Smooth muscle cell (in vitro differentiated cells): ENCODE measurements at regions not wholly inside any gene's neighbourhood (a gene's known extent, or its start where the extent isn't known, plus 50 kb on each side); places are given as distances from the start of the nearest gene placed in this dataset.

Source experiments
- DNase-seq: peaks from one replicate; lab custom pipeline; 2025; ENCODE audit not compliant: unreplicated experiment; lab: John Stamatoyannopoulos, UW
- H2AFZ ChIP-seq: fragments of 200-600 bp; sonication (generic); 2 replicates; pipeline ENCODE4 v1.6.0; 2016; ENCODE audit warnings: antibody characterized with exemption, low read depth, mild to moderate bottlenecking
- H3F3A ChIP-seq: fragments of 200-600 bp; sonication (generic); 2 replicates; pipeline ENCODE4 v1.6.0; 2017; ENCODE audit warnings: antibody characterized with exemption, low read depth
- H3K27ac ChIP-seq: fragments of 200-600 bp; sonication (generic); 2 replicates; pipeline ENCODE4 v1.5.1; 2016; ENCODE audit warnings: low read depth, mild to moderate bottlenecking
- H3K27me3 ChIP-seq: fragments of 200-600 bp; sonication (generic); 2 replicates; pipeline ENCODE4 v1.6.1; 2016; ENCODE audit warnings: low read depth, mild to moderate bottlenecking
- H3K36me3 ChIP-seq: fragments of 200-600 bp; sonication (generic); 2 replicates; pipeline ENCODE4 v1.5.1; 2016; ENCODE audit warnings: low read depth
- H3K4me1 ChIP-seq: fragments of 200-600 bp; sonication (generic); 2 replicates; pipeline ENCODE4 v1.5.1; 2016; ENCODE audit warnings: low read depth
- H3K4me2 ChIP-seq: fragments of 200-600 bp; sonication (generic); 2 replicates; pipeline ENCODE4 v1.6.0; 2016; ENCODE audit warnings: mild to moderate bottlenecking
- H3K4me3 ChIP-seq: fragments of 200-600 bp; sonication (generic); 2 replicates; pipeline ENCODE4 v1.5.1; 2016; ENCODE audit warnings: mild to moderate bottlenecking
- H3K79me2 ChIP-seq: fragments of 200-600 bp; sonication (generic); 2 replicates; pipeline ENCODE4 v1.6.0; 2016; ENCODE audit warnings: low read depth, mild to moderate bottlenecking
- H3K9ac ChIP-seq: fragments of 200-600 bp; sonication (generic); 2 replicates; pipeline ENCODE4 v1.6.0; 2016; ENCODE audit warnings: low read depth
- H3K9me3 ChIP-seq: fragments of 200-600 bp; sonication (generic); replicated peaks from 2 replicates; pipeline ENCODE4 v1.5.1; 2016; ENCODE audit warnings: low read depth
- H4K20me1 ChIP-seq: fragments of 200-600 bp; sonication (generic); 2 replicates; pipeline ENCODE4 v1.6.0; 2016; ENCODE audit warnings: low read depth
- CTCF ChIP-seq: fragments of 200-600 bp; sonication (generic); IDR thresholded peaks from 2 replicates; pipeline ENCODE4 v1.5.1; 2017; ENCODE audit warnings: borderline replicate concordance, mild to moderate bottlenecking, antibody characterized with exemption; ENCODE audit not compliant: insufficient read depth, poor library complexity, severe bottlenecking
- WGBS: methylation state at CpG from one replicate; pipeline ENCODE4 v1.1.7; 2016; ENCODE audit warnings: low lambda C conversion rate; 5-methylcytosine and 5-hydroxymethylcytosine counted together

- no peaks in the 10 kb centered on the region for H3K79me2 ChIP-seq
- no peaks in the 10 kb centered on the region for H3F3A ChIP-seq
- TF ChIP-seq CTCF: no peak
- no peaks in the 10 kb centered on the region for H3K36me3 ChIP-seq
- H3K4me2 ChIP-seq: no peak overlapping the region
- WGBS: 92% methylated on average over 2 of the region's 2 CpGs
- no peak overlapping the region for H3K9ac ChIP-seq
- H3K27ac ChIP-seq: no peak overlapping the region
- H4K20me1 ChIP-seq: no peaks in the 10 kb centered on the region
- H3K9me3 ChIP-seq: peaks cover 4% of the 10 kb centered on the region
- no peaks in the 10 kb centered on the region for H3K27me3 ChIP-seq
- no peaks in the 10 kb centered on the region for H3K4me1 ChIP-seq
- no peak overlapping the region for H2AFZ ChIP-seq
- no peak for DNase-seq
- H3K4me3 ChIP-seq: no peak overlapping the region
Observed at GRCh38 chr10:33688506-33688905, 354.0 kb upstream of the NRP1 start.

- no peak for TF ChIP-seq CTCF
- H3K4me3 ChIP-seq: no peak overlapping the region
- no peak for DNase-seq
- H3K9ac ChIP-seq: no peak overlapping the region
- no peaks in the 10 kb centered on the region for H3F3A ChIP-seq
- H3K27ac ChIP-seq: no peak overlapping the region
- H4K20me1 ChIP-seq: no peaks in the 10 kb centered on the region
- no peaks in the 10 kb centered on the region for H3K79me2 ChIP-seq
- 98% methylated on average over 2 of the region's 2 CpGs for WGBS
- no peaks in the 10 kb centered on the region for H3K4me1 ChIP-seq
- H3K4me2 ChIP-seq: no peak overlapping the region
- no peaks in the 10 kb centered on the region for H3K36me3 ChIP-seq
- H3K27me3 ChIP-seq: no peaks in the 10 kb centered on the region
- no peak overlapping the region for H2AFZ ChIP-seq
- H3K9me3 ChIP-seq: no peaks in the 10 kb centered on the region
Observed at GRCh38 chr10:33684211-33684611, 349.7 kb upstream of the NRP1 start.

GRCh38 chr10:33681595-33681994 is 347.1 kb upstream of the NRP1 start:
- H3K9ac ChIP-seq: no peak overlapping the region
- H3K36me3 ChIP-seq: no peaks in the 10 kb centered on the region
- H4K20me1 ChIP-seq: no peaks in the 10 kb centered on the region
- no peaks in the 10 kb centered on the region for H3K4me1 ChIP-seq
- no peak overlapping the region for H3K4me3 ChIP-seq
- H3K27ac ChIP-seq: no peak overlapping the region
- H3F3A ChIP-seq: no peaks in the 10 kb centered on the region
- TF ChIP-seq CTCF: no peak
- H3K27me3 ChIP-seq: no peaks in the 10 kb centered on the region
- no peak for DNase-seq
- WGBS: 95% methylated on average over 1 of the region's 1 CpG
- H3K4me2 ChIP-seq: no peak overlapping the region
- H2AFZ ChIP-seq: no peak overlapping the region
- H3K9me3 ChIP-seq: no peaks in the 10 kb centered on the region
- no peaks in the 10 kb centered on the region for H3K79me2 ChIP-seq

GRCh38 chr10:33680036-33680435 is 345.6 kb upstream of the NRP1 start:
- Histone ChIP-seq H3K9me3 (no peaks in the 10 kb centered on the region), H3K27ac (no peak overlapping the region), H3K4me2 (no peak overlapping the region), H3K79me2 (no peaks in the 10 kb centered on the region), H3K4me3 (no peak overlapping the region), H3F3A (no peaks in the 10 kb centered on the region), H3K4me1 (no peaks in the 10 kb centered on the region), H4K20me1 (no peaks in the 10 kb centered on the region), H3K9ac (no peak overlapping the region), H3K36me3 (no peaks in the 10 kb centered on the region), H2AFZ (no peak overlapping the region), H3K27me3 (no peaks in the 10 kb centered on the region)
- TF ChIP-seq CTCF: no peak
- 62% methylated on average over 5 of the region's 5 CpGs for WGBS
- no peak for DNase-seq
